BLaER1 treated with 17β-estradiol and CSF1 and Interleukin-3, amounts not matched to agents 10 nM and 100 nM (cell line): ENCODE measurements at regions not wholly inside any gene's neighbourhood (a gene's known extent, or its start where the extent isn't known, plus 50 kb on each side); places are given as distances from the start of the nearest gene placed in this dataset.

ENCODE experiments used
- H3K27ac ChIP-seq, 11 experiments: shearing (Covaris generic); formaldehyde crosslinking; 2 replicates each; pipeline ENCODE4 v1.8.1; 2022
- H3K27me3 ChIP-seq, 11 experiments: shearing (Covaris generic); formaldehyde crosslinking; 2 replicates each; pipeline ENCODE4 v1.8.1; 2022
- H3K36me3 ChIP-seq, 11 experiments: shearing (Covaris generic); formaldehyde crosslinking; 2 replicates each; pipeline ENCODE4 v1.8.1; 2022
- H3K4me1 ChIP-seq, 10 experiments: shearing (Covaris generic); formaldehyde crosslinking; 2 replicates each; pipeline ENCODE4 v1.8.1; 2022
- H3K4me2 ChIP-seq, 11 experiments: shearing (Covaris generic); formaldehyde crosslinking; 2 replicates each; pipeline ENCODE4 v1.8.1; 2022
- H3K4me3 ChIP-seq, 10 experiments: shearing (Covaris generic); formaldehyde crosslinking; 2 replicates each; pipeline ENCODE4 v1.8.1; 2022
- H3K9ac ChIP-seq, 11 experiments: shearing (Covaris generic); formaldehyde crosslinking; 2 replicates each; pipeline ENCODE4 v1.8.1; 2022
- H3K9me3 ChIP-seq, 11 experiments: shearing (Covaris generic); formaldehyde crosslinking; replicated peaks in 1 of 11; 2 replicates each; pipeline ENCODE4 v1.8.1; 2022
- H4K20me1 ChIP-seq, 11 experiments: shearing (Covaris generic); formaldehyde crosslinking; 2 replicates each; pipeline ENCODE4 v1.8.1; 2022
- Cebpa-rat ChIP-seq, 11 experiments: shearing (Covaris generic); IDR thresholded peaks; 2 replicates each; pipeline ENCODE4 v1.8.1; 2022

DNA sequence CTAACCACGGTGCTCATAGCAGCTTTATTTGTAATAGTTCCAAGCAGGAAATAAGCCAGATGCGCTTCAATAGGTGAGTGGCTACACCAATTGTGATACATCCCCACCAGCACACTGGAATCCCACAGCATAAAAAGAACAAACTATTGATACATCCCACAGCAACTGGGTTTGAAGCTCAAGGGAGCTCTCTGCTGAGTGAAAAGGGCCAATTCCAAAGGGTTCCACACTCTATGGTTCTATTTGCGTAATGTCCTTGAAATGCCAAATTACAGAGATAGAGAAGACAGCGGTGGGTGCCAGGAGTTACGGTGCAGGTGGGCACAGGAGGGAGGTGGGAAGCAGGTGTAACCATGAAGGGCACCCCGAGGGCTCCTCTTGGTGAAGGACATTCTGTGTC is 155.3 kb upstream of the PPP1R26 start:
- TF ChIP-seq Cebpa-rat (IDR thresholded peaks at IDR 0.05): no peak
- H3K27me3 ChIP-seq: no peaks in the 10 kb centered on the region
- no peak overlapping the region for H3K27ac ChIP-seq
- H3K4me3 ChIP-seq: no peak overlapping the region
- peaks cover 0 to 4% (median 0%) of the 10 kb centered on the region in 11 experiments; a peak in 1 of 22 replicates for H4K20me1 ChIP-seq
- peaks cover 0 to under 1% (median 0%) of the 10 kb centered on the region in 10 experiments; a peak in 1 of 20 replicates for H3K4me1 ChIP-seq
- H3K4me2 ChIP-seq: no peak overlapping the region
- no peak overlapping the region for H3K9ac ChIP-seq
- no peaks in the 10 kb centered on the region for H3K9me3 ChIP-seq
- no peaks in the 10 kb centered on the region for H3K36me3 ChIP-seq

DNA sequence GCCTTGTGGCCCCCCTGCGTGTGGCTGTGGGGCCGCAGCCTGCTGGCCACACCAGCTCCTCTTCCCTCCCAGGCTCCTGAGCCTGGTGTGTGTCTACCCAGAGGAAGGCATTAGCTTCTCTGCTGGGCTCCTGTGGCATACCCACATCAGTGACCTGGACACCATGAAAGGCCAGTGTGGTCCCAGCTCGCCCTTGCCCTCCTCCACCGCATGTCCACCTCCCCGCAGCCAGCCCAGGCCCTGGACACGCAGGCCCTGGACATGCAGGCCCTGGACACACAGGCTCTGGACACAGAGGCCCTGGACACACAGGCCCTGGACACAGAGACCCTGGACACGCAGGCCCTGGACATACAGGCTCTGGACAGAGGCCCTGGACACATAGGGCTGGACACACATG is 153.4 kb upstream of the PPP1R26 start:
- no peaks in the 10 kb centered on the region for H3K36me3 ChIP-seq
- H3K9ac ChIP-seq: no peak overlapping the region
- H3K4me3 ChIP-seq: no peak overlapping the region
- H4K20me1 ChIP-seq: peaks cover 0 to 17% (median 0%) of the 10 kb centered on the region in 11 experiments; a peak in 4 of 22 replicates
- H3K27me3 ChIP-seq: no peaks in the 10 kb centered on the region
- H3K9me3 ChIP-seq: no peaks in the 10 kb centered on the region
- TF ChIP-seq Cebpa-rat (IDR thresholded peaks at IDR 0.05): no peak
- H3K27ac ChIP-seq: no peak overlapping the region
- peaks cover 0 to 11% (median 0%) of the 10 kb centered on the region in 10 experiments; a peak in 7 of 20 replicates for H3K4me1 ChIP-seq
- no peak overlapping the region for H3K4me2 ChIP-seq

DNA sequence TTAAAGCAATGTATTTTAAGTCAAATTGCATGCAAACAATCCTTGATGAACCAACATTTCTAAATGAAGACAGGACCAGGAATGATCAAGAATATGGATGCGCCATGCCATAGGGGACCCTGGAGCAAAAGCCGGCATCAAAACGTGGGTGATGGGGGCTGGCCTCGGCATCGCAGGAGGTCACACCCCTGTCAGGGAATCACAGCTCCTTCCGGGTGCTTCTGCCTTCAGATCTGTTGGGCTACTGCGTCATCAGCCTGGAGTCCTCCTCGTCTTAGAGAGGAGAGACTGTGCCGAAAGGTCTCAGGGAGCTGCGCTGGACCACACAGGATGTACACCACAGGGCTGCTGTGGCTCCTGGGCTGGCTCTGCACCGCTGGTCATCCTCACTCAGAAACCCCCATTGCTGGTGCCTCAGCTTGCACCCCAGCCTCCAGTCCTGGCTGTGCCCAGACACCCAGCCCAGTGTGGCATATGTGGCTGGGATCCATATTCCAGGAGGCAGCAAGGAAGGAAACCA is 152.9 kb upstream of the PPP1R26 start:
- TF ChIP-seq Cebpa-rat (IDR thresholded peaks at IDR 0.05): no peak
- no peak overlapping the region for H3K4me2 ChIP-seq
- no peak overlapping the region for H3K27ac ChIP-seq

DNA sequence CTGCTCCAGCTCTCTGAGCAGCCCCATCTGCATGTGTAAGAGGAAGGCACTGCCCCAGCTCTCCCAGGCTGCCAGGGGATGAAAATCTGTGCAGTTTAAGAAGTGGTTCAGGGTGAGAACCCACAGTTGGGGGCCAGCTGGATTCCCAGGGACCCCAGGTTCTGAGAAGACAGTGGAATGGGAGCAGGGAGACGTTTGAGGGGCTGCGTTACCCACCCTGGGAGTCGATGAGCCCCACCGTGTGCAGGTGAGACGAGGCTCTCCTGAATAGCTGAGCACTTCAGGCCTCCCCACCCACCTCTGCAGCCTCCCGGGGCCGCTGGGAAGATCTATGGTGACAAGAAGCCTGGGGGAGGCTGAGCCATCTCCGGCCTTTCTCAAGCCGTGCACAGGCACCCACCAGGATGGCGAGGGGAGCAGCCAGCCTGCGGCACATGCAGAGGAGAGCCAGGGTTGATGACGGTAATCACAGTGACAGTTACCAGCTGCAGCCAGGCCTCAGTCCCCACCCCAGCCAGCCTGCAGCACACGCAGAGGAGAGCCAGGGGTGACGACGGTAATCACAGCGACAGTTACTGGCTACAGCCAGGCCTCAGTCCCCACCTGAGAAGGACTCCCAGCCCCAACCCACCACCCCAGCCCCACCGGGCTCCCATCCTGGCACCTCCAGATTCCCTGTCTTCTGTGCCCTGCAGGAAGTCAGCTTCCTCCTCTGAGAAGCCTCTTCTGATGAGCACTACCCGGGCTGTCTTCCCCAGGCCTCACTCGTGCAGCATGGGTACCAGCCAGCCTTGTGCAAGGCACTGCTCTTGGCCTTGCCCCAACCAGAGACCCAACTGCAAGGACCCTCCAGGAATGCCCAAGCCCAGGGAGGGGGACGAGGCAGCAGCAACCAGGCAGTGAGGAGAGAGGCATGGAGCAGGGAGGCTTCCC is 150.8 kb upstream of the PPP1R26 start:
- Histone ChIP-seq H4K20me1 (peaks cover 0 to 17% (median 0%) of the 10 kb centered on the region in 11 experiments; a peak in 4 of 22 replicates), H3K4me1 (peaks cover 0 to 11% (median 0%) of the 10 kb centered on the region in 10 experiments; a peak in 7 of 20 replicates), H3K27me3 (no peaks in the 10 kb centered on the region), H3K9me3 (no peaks in the 10 kb centered on the region), H3K9ac (no peak overlapping the region), H3K4me2 (peak overlapping the region in 1 of 11 experiments; percentile 31; a peak in 1 of 22 replicates), H3K27ac (no peak overlapping the region), H3K36me3 (no peaks in the 10 kb centered on the region), H3K4me3 (no peak overlapping the region)
- no peak for TF ChIP-seq Cebpa-rat (IDR thresholded peaks at IDR 0.05)

More for the DNA sequence above, 152.9 kb upstream of the PPP1R26 start:
- Histone ChIP-seq H3K4me1 (peaks cover 0 to 11% (median 0%) of the 10 kb centered on the region in 10 experiments; a peak in 7 of 20 replicates), H4K20me1 (peaks cover 0 to 17% (median 0%) of the 10 kb centered on the region in 11 experiments; a peak in 4 of 22 replicates), H3K27me3 (no peaks in the 10 kb centered on the region), H3K36me3 (no peaks in the 10 kb centered on the region), H3K4me3 (no peak overlapping the region), H3K9ac (no peak overlapping the region), H3K9me3 (no peaks in the 10 kb centered on the region)

DNA sequence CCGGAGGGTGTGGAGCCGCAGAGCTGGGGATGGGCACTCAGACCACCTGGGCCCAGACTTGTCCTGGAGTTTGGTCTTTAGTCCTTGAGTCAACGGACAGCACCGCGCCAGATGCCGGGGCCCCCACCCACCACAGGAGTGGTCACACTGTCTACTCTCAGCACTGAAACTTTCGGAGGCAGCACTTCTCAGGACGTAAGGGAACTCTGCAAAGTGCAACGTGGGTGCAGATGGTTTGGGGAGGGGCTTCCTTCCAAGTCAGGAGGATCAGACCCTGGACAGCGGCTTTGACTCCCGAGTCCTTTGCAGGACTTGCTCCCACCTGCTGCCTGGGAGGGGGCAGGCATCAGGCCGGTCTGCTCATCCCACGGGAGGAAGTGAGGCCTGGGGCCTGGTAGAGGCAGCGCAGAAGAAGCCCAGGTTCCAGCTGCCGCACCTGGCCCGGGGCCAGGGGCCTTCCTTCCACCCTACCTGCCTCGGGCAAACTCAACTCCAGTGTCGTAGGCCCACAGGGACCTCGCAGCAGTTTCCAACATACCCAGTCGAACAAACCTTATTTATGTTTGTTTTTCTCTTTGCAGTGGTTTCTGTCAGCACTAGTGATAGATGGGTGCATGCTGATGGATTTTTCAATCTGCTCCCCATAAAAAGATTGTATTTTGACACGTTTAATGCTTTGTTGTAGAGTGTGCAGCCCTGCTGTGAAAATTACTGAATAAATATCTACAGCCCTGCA is 149.8 kb upstream of the PPP1R26 start:
- peaks cover 0 to 11% (median 0%) of the 10 kb centered on the region in 10 experiments; a peak in 7 of 20 replicates for H3K4me1 ChIP-seq
- no peaks in the 10 kb centered on the region for H3K36me3 ChIP-seq
- peak overlapping the region in 4 of 11 experiments; percentile 15 to 36 (median 28); a peak in 6 of 22 replicates for H3K4me2 ChIP-seq
- H3K27me3 ChIP-seq: no peaks in the 10 kb centered on the region
- H3K9ac ChIP-seq: no peak overlapping the region
- H3K4me3 ChIP-seq: no peak overlapping the region
- no peak for TF ChIP-seq Cebpa-rat (IDR thresholded peaks at IDR 0.05)
- H3K27ac ChIP-seq: no peak overlapping the region
- peaks cover 0 to 17% (median 0%) of the 10 kb centered on the region in 11 experiments; a peak in 4 of 22 replicates for H4K20me1 ChIP-seq
- H3K9me3 ChIP-seq: no peaks in the 10 kb centered on the region

DNA sequence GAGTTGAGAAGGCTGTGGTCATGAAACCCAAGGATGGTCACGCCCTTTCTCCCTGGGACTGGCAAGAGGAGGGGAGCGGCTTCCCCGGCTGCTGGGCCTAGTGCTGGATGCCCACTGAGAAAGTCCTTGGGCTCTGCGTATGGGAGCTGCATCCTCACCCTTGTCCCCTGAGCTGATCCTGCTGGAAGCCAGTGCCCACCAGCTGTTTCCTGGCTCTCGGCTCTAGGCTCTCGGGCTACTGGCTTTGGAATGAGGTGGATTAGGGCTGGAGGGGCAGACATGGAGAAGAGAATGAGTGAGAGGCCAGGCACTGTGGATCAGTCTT is 149.3 kb upstream of the PPP1R26 start:
- Histone ChIP-seq H3K9ac (no peak overlapping the region), H3K27ac (no peak overlapping the region), H3K4me1 (peaks cover 0 to 11% (median 0%) of the 10 kb centered on the region in 10 experiments; a peak in 7 of 20 replicates), H3K4me3 (no peak overlapping the region), H3K36me3 (no peaks in the 10 kb centered on the region), H4K20me1 (peaks cover 0 to 17% (median 0%) of the 10 kb centered on the region in 11 experiments; a peak in 4 of 22 replicates), H3K27me3 (no peaks in the 10 kb centered on the region), H3K9me3 (no peaks in the 10 kb centered on the region), H3K4me2 (peak overlapping the region in 3 of 11 experiments; percentile 24 to 36 (median 31); a peak in 3 of 22 replicates)
- TF ChIP-seq Cebpa-rat (IDR thresholded peaks at IDR 0.05): no peak

DNA sequence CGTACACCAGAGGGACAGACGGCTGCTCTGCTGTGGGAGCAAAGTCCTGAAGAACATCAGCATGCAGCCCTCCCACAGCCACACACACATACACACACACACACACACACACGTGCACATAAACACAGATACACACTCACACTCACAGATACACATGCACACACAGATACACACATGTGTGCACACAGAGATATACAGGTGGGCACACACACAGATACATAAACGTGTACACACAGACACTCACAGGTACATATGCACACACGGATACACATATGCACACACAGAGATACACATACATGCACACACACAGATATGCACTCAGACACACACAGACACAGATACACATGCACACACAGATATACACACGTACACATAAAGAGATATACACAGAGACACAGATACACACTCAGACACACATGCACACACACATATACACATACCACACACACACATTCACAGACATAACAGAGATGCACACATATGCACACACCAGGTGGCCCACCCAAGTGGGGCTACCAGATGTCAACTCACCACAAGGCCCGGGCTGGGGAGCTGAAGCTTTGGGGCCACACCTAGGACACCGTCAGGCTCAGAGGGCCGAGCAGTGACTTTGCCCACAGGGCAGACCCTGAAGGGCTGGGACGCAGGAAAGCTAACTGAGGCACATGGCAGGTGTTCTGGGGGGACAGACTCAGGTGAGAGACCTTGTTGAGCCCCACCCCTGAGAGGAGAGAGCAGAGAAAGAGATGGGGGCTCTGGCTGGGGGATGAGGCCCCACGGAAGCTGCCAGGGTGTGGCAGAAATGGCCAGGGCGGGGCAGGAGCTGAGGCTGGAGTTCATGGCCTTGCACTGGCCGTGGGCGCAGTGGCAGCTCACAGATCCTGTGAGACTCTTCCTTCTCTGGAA is 148.6 kb upstream of the PPP1R26 start:
- no peaks in the 10 kb centered on the region for H3K27me3 ChIP-seq
- H4K20me1 ChIP-seq: peaks cover 0 to 17% (median 0%) of the 10 kb centered on the region in 11 experiments; a peak in 4 of 22 replicates
- H3K36me3 ChIP-seq: no peaks in the 10 kb centered on the region
- H3K9me3 ChIP-seq: no peaks in the 10 kb centered on the region
- no peak overlapping the region for H3K27ac ChIP-seq
- H3K4me1 ChIP-seq: peaks cover 0 to 11% (median 0%) of the 10 kb centered on the region in 10 experiments; a peak in 7 of 20 replicates
- H3K9ac ChIP-seq: no peak overlapping the region
- H3K4me2 ChIP-seq: no peak overlapping the region
- no peak for TF ChIP-seq Cebpa-rat (IDR thresholded peaks at IDR 0.05)
- H3K4me3 ChIP-seq: no peak overlapping the region

DNA sequence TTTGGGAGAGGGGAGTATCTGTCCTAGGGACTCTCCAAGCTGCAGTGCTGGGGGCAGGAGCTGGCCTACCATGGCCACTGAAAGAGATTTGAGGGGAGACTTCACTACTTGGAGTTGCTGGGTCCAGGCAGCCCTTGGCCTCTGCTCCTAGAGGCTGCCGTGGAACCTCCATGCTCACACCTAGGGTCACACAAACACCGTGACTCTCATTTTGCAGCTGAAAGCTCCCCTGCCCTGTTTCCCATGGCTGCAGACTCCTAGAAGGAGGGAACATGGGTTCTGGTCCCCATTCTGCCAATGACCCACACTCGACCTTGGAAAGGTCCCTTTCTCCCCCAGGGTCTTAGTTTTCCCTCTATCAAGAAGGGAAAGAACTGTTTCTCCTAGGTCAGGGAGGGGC is 147.1 kb upstream of the PPP1R26 start:
- Histone ChIP-seq H3K9me3 (no peaks in the 10 kb centered on the region), H3K4me1 (peaks cover 0 to 15% (median 0%) of the 10 kb centered on the region in 10 experiments; a peak in 7 of 20 replicates), H3K4me3 (no peak overlapping the region), H3K36me3 (no peaks in the 10 kb centered on the region), H3K9ac (no peak overlapping the region), H3K27me3 (no peaks in the 10 kb centered on the region), H3K4me2 (no peak overlapping the region), H4K20me1 (peaks cover 0 to 17% (median 0%) of the 10 kb centered on the region in 11 experiments; a peak in 5 of 22 replicates), H3K27ac (no peak overlapping the region)
- TF ChIP-seq Cebpa-rat (IDR thresholded peaks at IDR 0.05): no peak
